ENCODE measurements at regions not wholly inside any gene's neighbourhood (a gene's known extent, or its start where the extent isn't known, plus 50 kb on each side); places are given as distances from the start of the nearest gene placed in this dataset.

- TF ChIP-seq CTCF (IDR thresholded peaks at IDR 0.05; ENCODE audit: low read depth, low read length), result no peak
- no peak for TF ChIP-seq MYC (IDR thresholded peaks at IDR 0.05; ENCODE audit: low read depth, low read length)
- TF ChIP-seq MAX (IDR thresholded peaks at IDR 0.05; ENCODE audit: low read depth, low read length), result no peak
These were observed 131.1 kb upstream of the ZSWIM2 start for GRCh38 chr2:186980117-186980442.

Measured in NB4 (cell line).